ENCODE measurements at regions not wholly inside any gene's neighbourhood (a gene's known extent, or its start where the extent isn't known, plus 50 kb on each side); places are given as distances from the start of the nearest gene placed in this dataset.

GRCh38 chr9:89837162-89837933 lies 232.5 kb downstream of the GADD45G start:
- TF ChIP-seq CTCF (optimal IDR thresholded peaks at IDR 0.05 in 1 of 3, IDR thresholded peaks at IDR 0.05 in 1 of 3, conservative IDR thresholded peaks at IDR 0.05 in 1 of 3; ENCODE audit: extremely low read depth in 1 of 3, insufficient read depth in 2 of 3, low read length in 3 of 3) (no peak), EZH2 (IDR thresholded peaks at IDR 0.05; ENCODE audit: low read length) (no peak)

All from keratinocyte (primary cell).